Right hindlimb (tissue), 1 donor: ENCODE measurements at regions not wholly inside any gene's neighbourhood (a gene's known extent, or its start where the extent isn't known, plus 50 kb on each side); places are given as distances from the start of the nearest gene placed in this dataset.
"Not testable (repeated sequence)": the region's sequence is repeated elsewhere in the genome, so short reads cannot be mapped to it uniquely, and the experiment has no call there.

Experiments
- DNase-seq: peaks from one replicate; pipeline ENCODE4 v3.0.0-alpha.2; 2018

GRCh38 chr1:201730611-201731010, 98.3 kb upstream of the IPO9 start:
- DNase-seq = no peak

GRCh38 chr1:201731142-201731541, 97.8 kb upstream of the IPO9 start:
- no peak for DNase-seq

- no peak for DNase-seq
These were observed 97.4 kb upstream of the IPO9 start for GRCh38 chr1:201731592-201731991.

GRCh38 chr1:201732351-201732750, 96.6 kb upstream of the IPO9 start:
- no peak for DNase-seq

GRCh38 chr1:201734221-201734620, 94.7 kb upstream of the IPO9 start:
- DNase-seq = not testable (repeated sequence)

GRCh38 chr1:201734786-201735185, 94.2 kb upstream of the IPO9 start:
- DNase-seq = no peak

GRCh38 chr1:201736707-201737320, 92.1 kb upstream of the IPO9 start:
- DNase-seq = no peak

GRCh38 chr1:201737352-201738060, 91.5 kb upstream of the IPO9 start:
- DNase-seq = peak; percentile 77

GRCh38 chr1:201739080-201739479, 89.9 kb upstream of the IPO9 start:
- DNase-seq = no peak

GRCh38 chr1:201739492-201740085, 89.4 kb upstream of the IPO9 start:
- DNase-seq = peak; percentile 64

GRCh38 chr1:201740086-201740541, 88.8 kb upstream of the IPO9 start:
- no peak for DNase-seq

GRCh38 chr1:201740670-201741111, 88.3 kb upstream of the IPO9 start:
- no peak for DNase-seq

GRCh38 chr1:201741763-201742342, 87.1 kb upstream of the IPO9 start:
- DNase-seq = no peak

GRCh38 chr1:201742476-201742875, 86.5 kb upstream of the IPO9 start:
- no peak for DNase-seq

GRCh38 chr1:201742955-201743805, 85.8 kb upstream of the IPO9 start:
- no peak for DNase-seq

GRCh38 chr1:201745023-201745422, 83.9 kb upstream of the IPO9 start:
- no peak for DNase-seq

- DNase-seq = no peak
These were observed 82.8 kb upstream of the IPO9 start for GRCh38 chr1:201746156-201746555.

- DNase-seq = no peak
These were observed 81.7 kb upstream of the IPO9 start for GRCh38 chr1:201747261-201747660.

GRCh38 chr1:201748335-201748734, 80.6 kb upstream of the IPO9 start:
- no peak for DNase-seq

GRCh38 chr1:201749059-201749690, 79.8 kb upstream of the IPO9 start:
- no peak for DNase-seq

- no peak for DNase-seq
These were observed 78.8 kb upstream of the IPO9 start for GRCh38 chr1:201750120-201750519.

- DNase-seq = no peak
These were observed 78.0 kb upstream of the IPO9 start for GRCh38 chr1:201750934-201751333.
